Gastrocnemius medialis (tissue), 4 donors: ENCODE measurements at regions not wholly inside any gene's neighbourhood (a gene's known extent, or its start where the extent isn't known, plus 50 kb on each side); places are given as distances from the start of the nearest gene placed in this dataset.
A peak's percentile ranks its signal among the peaks of the same experiment; 100 is the strongest.

Experiments
- ATAC-seq, 2 donors: fragments of 150-250 bp; one replicate each; pipeline ENCODE4 v1.9.1; 2016
- DNase-seq, 2 donors: peaks; one replicate each; pipeline ENCODE4 v3.0.0-alpha.2; 2019
- H3K27ac ChIP-seq, 4 donors: fragments of 200-600 bp; sonication (generic); 1 replicate in 1 of 4; 2 replicates in 3 of 4; pipeline ENCODE4 v1.5.1; 2016 to 2018; ENCODE audit warnings: mild to moderate bottlenecking in 2 of 4, moderate library complexity in 1 of 4
- H3K27me3 ChIP-seq, 3 donors: fragments of 200-600 bp; sonication (generic) in 2 of 3; 1 replicate in 1 of 3; 2 replicates in 2 of 3; pipeline versions ENCODE4 v1.5.1 to v1.6.0; 2016 to 2019; ENCODE audit warnings: mild to moderate bottlenecking in 1 of 3, moderate library complexity in 1 of 3
- H3K36me3 ChIP-seq, 2 donors: fragments of 200-600 bp; sonication (generic) in 1 of 2; one replicate each; pipeline ENCODE4 v1.5.1; 2017 to 2018
- H3K4me1 ChIP-seq, 2 donors: fragments of 200-600 bp; sonication (generic) in 1 of 2; one replicate each; pipeline ENCODE4 v1.5.1; 2016 to 2017; ENCODE audit warnings: mild to moderate bottlenecking in 2 of 2
- H3K4me3 ChIP-seq, 4 donors: fragments of 200-600 bp; sonication (generic) in 3 of 4; 1 replicate in 1 of 4; 2 replicates in 3 of 4; pipeline ENCODE4 v1.5.1; 2016 to 2019; ENCODE audit warnings: mild to moderate bottlenecking in 2 of 4
- H3K9me3 ChIP-seq, 3 donors: fragments of 200-600 bp; sonication (generic) in 2 of 3; 1 replicate in 1 of 3; 2 replicates in 2 of 3; pipeline ENCODE4 v1.5.1; 2016 to 2019
- POLR2A ChIP-seq, 2 donors: fragments of 450-650 bp; IDR thresholded peaks; one replicate each; pipeline ENCODE4 v1.6.1; 2017; ENCODE audit warnings: antibody characterized with exemption in 2 of 2, mild to moderate bottlenecking in 2 of 2, moderate library complexity in 2 of 2
- in situ Hi-C, 4 donors: fragments of 200-750 bp; cut with MboI; loops; one replicate each; pipeline versions ENCODE4 v1.15.0 to v1.8.0; 2017; ENCODE audit warnings: low sequenced_read_pairs in 4 of 4
- intact Hi-C: fragments of 100-400 bp; cut with DNase I; formaldehyde crosslinking; loops from one replicate; pipeline ENCODE4 v1.15.1; 2023; ENCODE audit warnings: low total_unique reads
- TF ChIP-seq, protein P1 (sequence below), 5 experiments: fragments of 450-650 bp in 3 of 5; fragments of 200-600 bp in 2 of 5; sonication (generic) in 2 of 5; IDR thresholded peaks in 4 of 5; conservative IDR thresholded peaks in 1 of 5; 1 replicate in 4 of 5; 2 replicates in 1 of 5; pipeline ENCODE4 v1.5.1; 2016 to 2019; ENCODE audit warnings: antibody characterized with exemption in 5 of 5, mild to moderate bottlenecking in 3 of 5, moderate library complexity in 3 of 5

DNA sequence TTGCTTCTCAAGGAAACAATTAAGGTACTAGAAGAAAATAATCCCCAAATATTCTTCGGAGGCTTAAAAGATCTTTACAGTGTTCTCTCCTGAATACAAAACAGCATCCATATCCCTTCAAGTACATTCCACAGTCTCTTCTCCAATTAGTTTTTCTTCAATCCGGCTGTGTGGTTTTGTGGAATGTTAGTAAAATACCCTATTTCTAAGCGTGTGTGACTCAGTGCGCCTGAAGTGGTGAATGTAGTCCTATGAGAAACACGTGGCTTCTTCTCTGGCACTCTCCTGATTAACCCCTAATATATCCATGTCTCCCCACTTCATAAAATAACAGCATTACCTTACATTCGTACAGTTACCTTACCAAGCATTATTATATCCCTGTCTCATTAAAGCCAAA lies 570.2 kb downstream of the ARL4A start:
- Histone ChIP-seq H3K36me3 (no peaks in the 10 kb centered on the region), H3K4me3 (no peak overlapping the region), H3K4me1 (no peaks in the 10 kb centered on the region), H3K27ac (no peak overlapping the region), H3K27me3 (no peaks in the 10 kb centered on the region), H3K9me3 (no peaks in the 10 kb centered on the region)
- DNase-seq (no peak), ATAC-seq (no peak)
- intact Hi-C loops, result no loop called here
- TF ChIP-seq POLR2A (IDR thresholded peaks at IDR 0.05), result no peak
- TF ChIP-seq, protein P1, sequence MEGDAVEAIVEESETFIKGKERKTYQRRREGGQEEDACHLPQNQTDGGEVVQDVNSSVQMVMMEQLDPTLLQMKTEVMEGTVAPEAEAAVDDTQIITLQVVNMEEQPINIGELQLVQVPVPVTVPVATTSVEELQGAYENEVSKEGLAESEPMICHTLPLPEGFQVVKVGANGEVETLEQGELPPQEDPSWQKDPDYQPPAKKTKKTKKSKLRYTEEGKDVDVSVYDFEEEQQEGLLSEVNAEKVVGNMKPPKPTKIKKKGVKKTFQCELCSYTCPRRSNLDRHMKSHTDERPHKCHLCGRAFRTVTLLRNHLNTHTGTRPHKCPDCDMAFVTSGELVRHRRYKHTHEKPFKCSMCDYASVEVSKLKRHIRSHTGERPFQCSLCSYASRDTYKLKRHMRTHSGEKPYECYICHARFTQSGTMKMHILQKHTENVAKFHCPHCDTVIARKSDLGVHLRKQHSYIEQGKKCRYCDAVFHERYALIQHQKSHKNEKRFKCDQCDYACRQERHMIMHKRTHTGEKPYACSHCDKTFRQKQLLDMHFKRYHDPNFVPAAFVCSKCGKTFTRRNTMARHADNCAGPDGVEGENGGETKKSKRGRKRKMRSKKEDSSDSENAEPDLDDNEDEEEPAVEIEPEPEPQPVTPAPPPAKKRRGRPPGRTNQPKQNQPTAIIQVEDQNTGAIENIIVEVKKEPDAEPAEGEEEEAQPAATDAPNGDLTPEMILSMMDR (IDR thresholded peaks at IDR 0.05 in 4 of 5, conservative IDR thresholded peaks at IDR 0.05 in 1 of 5), result no peak
- in situ Hi-C loops, result loop anchor here in 3 of 4 donors (25.0 kb wide), 3 partner anchors 620 to 745 kb away; a partner anchor contains a TSS

DNA sequence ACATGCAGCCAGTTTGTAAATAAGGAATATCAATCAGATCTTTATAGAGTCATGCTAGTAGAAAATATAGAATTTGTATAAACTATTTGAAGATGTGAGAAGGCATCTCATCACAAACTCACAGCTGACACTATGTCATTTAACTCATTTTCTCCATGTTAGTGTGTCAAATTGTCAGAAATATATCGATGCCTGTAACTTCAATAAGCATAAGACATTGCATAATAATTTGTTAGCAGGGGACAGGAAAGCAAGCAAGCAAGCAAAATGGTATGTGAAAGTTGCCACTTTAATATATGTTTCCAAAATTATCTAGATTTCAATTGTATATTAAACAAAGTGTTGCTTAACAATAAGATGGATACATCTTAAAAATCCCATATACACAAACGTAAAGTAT lies 571.0 kb downstream of the ARL4A start:
- H3K27me3 ChIP-seq, result no peaks in the 10 kb centered on the region
- H3K4me1 ChIP-seq, result no peaks in the 10 kb centered on the region
- no peaks in the 10 kb centered on the region for H3K9me3 ChIP-seq
- TF ChIP-seq, protein P1 (IDR thresholded peaks at IDR 0.05 in 4 of 5, conservative IDR thresholded peaks at IDR 0.05 in 1 of 5), result no peak
- TF ChIP-seq POLR2A (IDR thresholded peaks at IDR 0.05), result no peak
- H3K4me3 ChIP-seq, result no peak overlapping the region
- no peak overlapping the region for H3K27ac ChIP-seq
- no peaks in the 10 kb centered on the region for H3K36me3 ChIP-seq
- DNase-seq (no peak), ATAC-seq (no peak)
- intact Hi-C loops, result no loop called here
- in situ Hi-C loops, result loop anchor here in 3 of 4 donors (25.0 kb wide), 3 partner anchors 621 to 746 kb away; a partner anchor contains a TSS

DNA sequence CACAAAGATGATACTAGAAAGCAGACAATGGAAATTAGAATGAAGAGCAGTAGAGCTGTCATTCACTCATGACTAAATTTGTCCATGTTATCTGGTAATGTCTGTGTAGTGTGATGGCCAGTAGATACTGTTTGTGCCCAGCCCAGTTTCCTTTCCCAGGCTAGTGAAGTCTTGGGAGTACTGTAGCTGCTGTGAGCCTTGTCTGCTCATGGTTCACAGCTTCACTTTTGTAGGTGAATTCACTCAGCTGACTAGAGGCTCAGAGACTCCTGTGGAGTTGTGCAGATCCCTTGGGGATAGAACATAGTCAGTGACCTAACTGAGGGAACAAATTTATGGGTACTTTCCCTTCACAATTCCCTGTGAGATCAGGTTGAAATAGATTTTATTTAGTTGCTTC lies 572.5 kb downstream of the ARL4A start:
- intact Hi-C loops, result no loop called here
- H3K4me1 ChIP-seq, result no peaks in the 10 kb centered on the region
- no peak overlapping the region for H3K4me3 ChIP-seq
- no peaks in the 10 kb centered on the region for H3K36me3 ChIP-seq
- no peaks in the 10 kb centered on the region for H3K27me3 ChIP-seq
- no peaks in the 10 kb centered on the region for H3K9me3 ChIP-seq
- in situ Hi-C loops, result loop anchor here (5.0 to 25.0 kb wide), 7 partner anchors 585 to 748 kb away; a partner anchor contains a TSS
- DNase-seq (no peak), ATAC-seq (no peak)
- no peak for TF ChIP-seq POLR2A (IDR thresholded peaks at IDR 0.05)
- TF ChIP-seq, protein P1 (IDR thresholded peaks at IDR 0.05 in 4 of 5, conservative IDR thresholded peaks at IDR 0.05 in 1 of 5), result no peak
- H3K27ac ChIP-seq, result no peak overlapping the region

DNA sequence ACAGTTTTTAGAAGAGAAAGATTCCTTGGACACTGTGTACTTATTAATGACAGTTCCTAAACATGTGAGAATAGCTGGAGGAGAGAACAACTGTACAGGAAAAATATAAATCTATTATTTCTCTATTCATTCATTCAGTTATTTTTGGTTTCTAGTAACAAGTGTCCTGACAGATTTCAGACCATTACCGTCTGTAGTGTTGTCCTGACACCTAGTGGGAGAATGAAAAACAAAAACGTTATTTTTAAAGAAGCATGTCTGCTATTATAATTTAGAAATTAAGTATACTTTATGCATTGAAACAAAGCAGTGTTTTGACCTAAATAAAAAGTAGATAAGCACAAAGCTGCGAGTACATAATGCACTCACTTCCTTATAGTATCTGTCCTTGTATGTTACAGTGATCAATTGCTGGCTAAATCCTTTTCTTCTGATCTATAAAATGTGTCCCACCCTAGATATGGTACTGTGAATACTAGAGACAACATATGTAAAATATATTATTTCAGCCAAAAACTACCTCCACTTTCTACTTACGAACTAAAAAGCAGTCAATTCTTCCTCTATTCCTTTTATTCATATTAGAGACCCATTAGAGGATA lies 575.6 kb downstream of the ARL4A start:
- intact Hi-C loops, result loop anchor here (1.0 kb wide), 1 partner anchor 624 kb away; no protein-coding TSS in a partner anchor
- ATAC-seq, result no peak
- in situ Hi-C loops, result loop anchor here (5.0 to 25.0 kb wide), 7 partner anchors 588 to 751 kb away; a partner anchor contains a TSS

More for the DNA sequence above, 575.6 kb downstream of the ARL4A start:
- H3K4me3 ChIP-seq, result no peak overlapping the region
- no peaks in the 10 kb centered on the region for H3K9me3 ChIP-seq
- no peak for DNase-seq
- no peaks in the 10 kb centered on the region for H3K27me3 ChIP-seq
- TF ChIP-seq, protein P1 (IDR thresholded peaks at IDR 0.05 in 4 of 5, conservative IDR thresholded peaks at IDR 0.05 in 1 of 5), result peak; percentile 31 to 59 (median 44)
- TF ChIP-seq POLR2A (IDR thresholded peaks at IDR 0.05), result no peak
- H3K36me3 ChIP-seq, result no peaks in the 10 kb centered on the region
- no peaks in the 10 kb centered on the region for H3K4me1 ChIP-seq
- H3K27ac ChIP-seq, result no peak overlapping the region
